LNCAP (cell line): ENCODE measurements at regions not wholly inside any gene's neighbourhood (a gene's known extent, or its start where the extent isn't known, plus 50 kb on each side); places are given as distances from the start of the nearest gene placed in this dataset.

Experiments used
- TF ChIP-seq, protein P1 (sequence below): fragments of 450-650 bp; IDR thresholded peaks from 2 replicates; pipeline ENCODE4 v1.5.1; 2017; ENCODE audit warnings: mild to moderate bottlenecking

DNA sequence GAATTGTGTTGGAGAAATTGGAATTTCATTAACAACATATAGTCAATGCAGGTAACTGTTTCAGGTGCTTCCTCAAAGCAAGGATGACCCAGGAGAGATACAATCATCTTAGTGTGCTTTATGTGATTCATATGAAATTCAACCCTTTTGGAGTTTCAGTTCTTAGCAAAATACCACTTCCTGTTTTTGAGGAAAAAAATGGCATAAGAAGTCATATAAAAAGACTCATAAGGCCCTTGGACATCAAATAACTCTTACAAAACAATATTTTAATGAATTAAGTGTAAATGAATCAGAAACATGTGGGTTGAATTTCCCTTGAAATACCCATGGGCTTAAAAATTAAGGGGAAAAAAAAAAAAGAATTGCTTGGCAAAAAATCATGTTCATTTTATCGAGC lies 926.6 kb downstream of the LTN1 start:
- TF ChIP-seq, protein P1, sequence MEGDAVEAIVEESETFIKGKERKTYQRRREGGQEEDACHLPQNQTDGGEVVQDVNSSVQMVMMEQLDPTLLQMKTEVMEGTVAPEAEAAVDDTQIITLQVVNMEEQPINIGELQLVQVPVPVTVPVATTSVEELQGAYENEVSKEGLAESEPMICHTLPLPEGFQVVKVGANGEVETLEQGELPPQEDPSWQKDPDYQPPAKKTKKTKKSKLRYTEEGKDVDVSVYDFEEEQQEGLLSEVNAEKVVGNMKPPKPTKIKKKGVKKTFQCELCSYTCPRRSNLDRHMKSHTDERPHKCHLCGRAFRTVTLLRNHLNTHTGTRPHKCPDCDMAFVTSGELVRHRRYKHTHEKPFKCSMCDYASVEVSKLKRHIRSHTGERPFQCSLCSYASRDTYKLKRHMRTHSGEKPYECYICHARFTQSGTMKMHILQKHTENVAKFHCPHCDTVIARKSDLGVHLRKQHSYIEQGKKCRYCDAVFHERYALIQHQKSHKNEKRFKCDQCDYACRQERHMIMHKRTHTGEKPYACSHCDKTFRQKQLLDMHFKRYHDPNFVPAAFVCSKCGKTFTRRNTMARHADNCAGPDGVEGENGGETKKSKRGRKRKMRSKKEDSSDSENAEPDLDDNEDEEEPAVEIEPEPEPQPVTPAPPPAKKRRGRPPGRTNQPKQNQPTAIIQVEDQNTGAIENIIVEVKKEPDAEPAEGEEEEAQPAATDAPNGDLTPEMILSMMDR = no peak

DNA sequence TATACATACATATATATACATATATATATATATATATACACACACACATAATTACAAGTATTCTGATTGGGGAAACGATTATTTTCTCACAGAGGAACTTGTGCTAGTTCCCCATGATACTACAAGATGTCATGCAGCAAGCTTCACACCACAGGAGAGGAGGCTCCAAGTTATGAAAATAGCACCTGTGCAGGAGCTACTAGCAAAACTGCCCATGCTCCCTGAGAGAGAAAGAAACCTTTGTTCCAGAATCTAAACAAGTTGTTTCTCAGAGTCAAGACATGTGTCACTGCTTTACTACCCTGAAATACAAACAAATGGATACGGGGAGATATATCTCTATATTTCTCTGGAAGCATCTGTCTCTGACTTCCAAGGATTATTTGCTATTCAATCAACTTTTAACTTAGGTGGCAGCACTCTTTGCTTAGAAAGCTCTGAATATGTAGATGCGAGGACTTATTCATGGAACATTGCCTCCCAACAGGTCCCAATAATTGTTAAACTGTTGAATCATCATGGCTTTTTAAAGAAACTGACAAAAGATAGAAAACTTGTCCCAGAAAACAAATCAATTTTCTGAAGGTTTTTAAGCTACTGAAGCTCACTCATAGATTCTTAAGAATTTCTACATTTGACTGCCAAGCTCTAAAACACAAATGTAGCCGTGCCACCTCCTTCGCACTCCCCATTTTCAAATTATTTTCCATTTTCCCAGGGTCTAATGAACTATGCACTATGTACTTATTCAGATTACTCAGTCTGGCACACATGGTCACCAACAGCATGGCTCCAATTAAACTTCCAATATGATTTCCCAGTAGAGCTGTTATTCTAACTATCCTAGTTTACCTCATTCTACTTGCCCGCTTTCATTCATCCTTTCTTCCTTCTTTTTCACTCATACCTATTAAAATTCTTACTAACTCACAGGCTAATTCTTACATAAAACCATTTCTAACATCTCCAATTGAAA lies 929.1 kb downstream of the LTN1 start:
- TF ChIP-seq, protein P1 = no peak

DNA sequence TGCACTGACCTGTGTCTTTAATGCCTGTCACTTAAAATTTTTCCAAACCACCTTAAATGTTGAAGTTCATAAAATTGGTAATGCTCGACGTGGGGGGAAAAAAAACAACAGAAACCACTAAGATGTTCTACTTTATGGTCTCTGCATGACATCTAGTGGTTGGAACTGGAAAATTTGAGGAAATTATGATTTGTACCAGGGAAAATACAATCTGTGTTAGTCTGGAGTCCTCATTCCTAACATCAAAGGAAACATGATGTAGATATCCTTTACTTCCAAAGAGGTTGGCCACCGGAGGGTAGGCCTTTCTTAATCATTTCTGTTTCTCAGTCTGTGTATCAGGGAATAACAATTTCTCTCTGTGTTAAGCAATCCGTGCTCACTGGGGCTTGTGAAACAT lies 941.0 kb downstream of the LTN1 start:
- TF ChIP-seq, protein P1 = peak; percentile 13; the same call in 1 of the 2 replicates

DNA sequence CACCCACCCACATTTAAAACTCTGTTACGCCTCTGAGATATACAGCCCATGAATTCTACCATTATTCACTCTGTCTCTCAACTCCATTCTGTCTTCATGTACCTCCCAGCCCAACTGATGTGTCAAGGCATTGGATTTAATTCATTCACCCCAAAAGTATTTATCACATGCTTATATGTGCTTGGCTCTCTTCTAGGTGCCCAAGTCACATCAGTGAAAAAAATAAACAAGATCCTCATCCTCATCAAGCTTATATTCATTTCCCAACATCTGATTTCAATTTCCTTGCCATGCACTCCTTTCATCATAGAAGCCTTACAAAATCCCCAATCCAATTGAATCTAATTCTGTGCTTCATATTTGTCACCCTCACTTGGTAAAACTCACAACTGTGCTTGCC lies 967.6 kb downstream of the LTN1 start:
- TF ChIP-seq, protein P1 = no peak

DNA sequence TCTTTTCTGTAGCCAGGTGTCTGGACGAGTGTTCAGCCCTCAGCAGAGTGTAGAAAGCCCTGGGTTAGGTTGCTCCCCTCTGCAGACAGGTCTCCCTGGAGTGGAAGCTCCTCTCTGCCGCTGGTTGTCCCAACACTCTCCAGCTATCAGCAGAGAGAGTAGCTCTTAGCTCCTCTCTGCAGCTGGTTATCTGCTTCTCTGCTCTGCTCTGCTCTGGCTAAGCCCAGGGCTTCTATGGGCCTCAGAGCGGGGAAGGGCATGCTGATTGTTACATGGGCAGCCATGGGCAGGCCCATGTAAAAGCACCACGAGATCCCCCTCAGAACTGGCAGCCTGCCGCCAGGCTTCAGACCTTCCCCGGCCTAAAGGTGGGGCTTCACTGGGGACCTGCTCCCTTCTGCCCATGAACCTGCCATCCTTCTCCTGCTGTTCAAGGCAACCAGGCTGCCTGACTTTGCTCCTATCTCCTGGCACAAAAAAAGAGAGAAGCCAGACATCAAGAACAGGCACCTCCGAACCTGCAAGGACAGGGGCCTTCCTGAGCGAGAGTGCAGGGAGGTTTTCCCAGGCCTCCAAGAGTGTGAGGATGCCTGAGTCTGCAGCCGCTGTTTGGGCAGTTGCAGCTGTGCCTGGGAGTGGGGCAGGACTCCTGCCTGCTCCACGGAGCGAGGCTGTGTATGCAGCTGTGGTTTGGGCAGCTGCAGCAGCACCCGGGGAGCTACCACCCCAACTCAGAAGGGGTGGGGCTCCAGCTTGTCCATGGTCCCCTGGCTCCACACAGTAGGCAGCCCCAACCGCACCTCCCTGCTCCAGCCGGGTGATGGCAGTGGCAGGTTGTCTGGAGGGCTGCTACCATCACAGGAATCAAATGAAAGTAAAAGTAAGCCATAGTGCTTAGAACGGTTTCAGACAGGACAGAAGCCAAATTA lies 973.7 kb downstream of the LTN1 start:
- TF ChIP-seq, protein P1 = no peak

DNA sequence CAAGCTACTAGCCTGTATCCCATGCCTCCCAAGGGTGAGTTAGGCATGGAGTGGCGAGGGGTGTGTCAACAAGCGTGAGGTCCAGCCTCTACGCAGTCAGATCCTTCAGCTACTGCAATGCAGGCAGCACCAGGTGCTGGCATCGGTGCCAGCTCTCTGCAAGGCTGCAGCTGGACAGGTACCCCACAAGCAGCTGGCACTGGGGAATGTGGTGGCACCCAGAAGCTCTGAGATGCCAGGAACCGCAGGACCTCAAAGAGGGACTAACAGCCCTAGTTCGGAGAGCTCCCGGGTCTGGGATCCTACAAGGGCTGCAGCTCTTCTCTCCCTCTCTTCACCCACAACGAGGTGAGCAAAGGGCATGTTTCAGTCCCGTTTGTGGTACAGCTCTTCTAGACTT lies 974.5 kb downstream of the LTN1 start:
- TF ChIP-seq, protein P1 = no peak

DNA sequence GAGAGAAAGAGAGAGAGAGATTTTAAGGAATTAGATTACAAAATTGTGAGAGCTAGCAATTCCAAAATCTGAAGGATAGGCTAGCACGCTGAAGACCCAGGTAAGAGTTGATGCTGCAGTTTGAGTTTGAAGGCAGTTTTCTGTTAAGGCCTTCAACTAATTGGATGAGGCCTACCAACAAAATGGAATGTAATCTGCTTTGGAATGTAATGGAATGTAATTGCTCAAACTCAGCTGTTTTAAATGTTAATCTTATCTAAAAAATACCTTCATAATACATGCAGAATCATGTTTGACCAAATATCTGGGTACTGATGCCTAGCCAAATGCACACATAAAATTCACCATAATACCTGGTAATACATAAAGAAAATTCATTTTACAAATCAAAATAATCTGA lies 976.1 kb downstream of the LTN1 start:
- TF ChIP-seq, protein P1 = no peak
